NCI-H2029 treated with DMSO at 0.1 percent for 48 hours (cell line): ENCODE measurements at regions not wholly inside any gene's neighbourhood (a gene's known extent, or its start where the extent isn't known, plus 50 kb on each side); places are given as distances from the start of the nearest gene placed in this dataset.

ENCODE experiments used
- DNase-seq: peaks from one replicate; lab custom pipeline; 2025; lab: John Stamatoyannopoulos, UW

DNA sequence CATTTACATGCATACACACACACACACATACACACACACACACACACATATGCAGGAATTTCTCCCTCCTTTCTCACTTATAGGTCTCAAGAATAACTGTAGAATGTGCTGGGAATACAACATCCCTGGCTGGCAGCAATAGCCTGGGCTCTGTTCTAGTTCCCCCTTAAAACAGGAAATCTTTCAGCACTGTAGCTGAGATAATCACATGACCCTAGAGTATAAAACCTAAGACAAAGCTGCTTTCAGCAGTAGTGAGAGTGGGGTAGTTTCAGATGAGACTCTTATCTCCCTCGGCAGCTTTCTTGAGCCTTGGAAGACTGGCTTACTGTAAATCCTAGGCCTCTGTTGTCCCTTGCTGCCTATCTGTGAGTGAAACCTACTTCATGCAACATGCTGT, 137.4 kb upstream of the AKR1E2 start:
- no peak for DNase-seq

DNA sequence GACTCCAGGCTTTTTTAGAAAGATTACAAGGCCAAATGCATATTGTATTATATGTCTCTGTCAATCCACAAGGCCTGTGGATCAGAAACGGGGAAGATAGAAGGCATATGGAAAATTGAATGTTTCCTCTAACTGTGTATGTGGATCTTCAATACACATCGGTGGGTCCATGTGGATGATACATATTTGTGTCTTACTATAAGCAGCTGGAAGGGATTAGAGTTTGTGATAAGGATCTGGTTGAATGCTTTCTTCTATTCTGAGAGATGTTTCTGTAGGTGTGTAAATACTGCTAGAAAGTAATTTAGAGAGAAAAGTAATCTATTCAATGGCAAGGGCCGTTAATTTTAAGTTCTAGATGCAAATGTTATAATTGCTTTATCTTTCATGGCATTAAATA, 137.8 kb upstream of the AKR1E2 start:
- no peak for DNase-seq

DNA sequence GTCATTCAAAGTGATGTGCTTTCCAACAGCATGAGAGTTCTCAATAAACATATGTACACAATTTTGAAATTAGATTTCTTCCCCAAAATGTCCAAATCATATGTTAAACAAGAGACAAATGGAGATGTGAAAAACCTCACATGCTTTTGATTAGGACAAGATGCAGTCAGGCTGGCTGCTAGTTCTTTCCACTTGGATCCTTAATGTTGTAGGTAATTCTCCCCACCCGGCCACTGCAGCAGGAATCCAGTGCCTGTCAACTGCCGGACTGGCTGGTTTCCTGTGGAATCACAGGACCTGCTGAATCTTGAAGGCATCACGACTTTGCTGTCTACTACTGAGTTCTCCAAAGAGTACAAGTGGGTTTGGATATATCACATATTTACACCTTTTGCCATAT, 138.6 kb upstream of the AKR1E2 start:
- DNase-seq: no peak

DNA sequence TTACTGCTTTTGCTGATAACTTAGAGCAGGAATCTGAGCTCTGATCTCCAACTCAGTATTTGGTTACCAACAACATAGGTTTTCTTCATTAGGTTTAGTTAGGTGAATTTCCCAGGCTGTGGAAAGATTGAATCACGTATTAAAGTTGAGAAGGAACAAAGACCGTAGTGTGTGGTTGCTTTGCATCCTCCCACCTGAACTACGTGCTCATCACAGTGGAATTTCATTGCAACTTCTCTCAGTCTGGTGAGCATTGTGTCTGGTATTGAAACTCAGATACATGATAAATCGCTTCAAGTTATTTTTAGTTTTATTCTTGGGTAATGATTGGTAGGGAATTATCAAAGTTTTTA, 139.4 kb upstream of the AKR1E2 start:
- DNase-seq: no peak

DNA sequence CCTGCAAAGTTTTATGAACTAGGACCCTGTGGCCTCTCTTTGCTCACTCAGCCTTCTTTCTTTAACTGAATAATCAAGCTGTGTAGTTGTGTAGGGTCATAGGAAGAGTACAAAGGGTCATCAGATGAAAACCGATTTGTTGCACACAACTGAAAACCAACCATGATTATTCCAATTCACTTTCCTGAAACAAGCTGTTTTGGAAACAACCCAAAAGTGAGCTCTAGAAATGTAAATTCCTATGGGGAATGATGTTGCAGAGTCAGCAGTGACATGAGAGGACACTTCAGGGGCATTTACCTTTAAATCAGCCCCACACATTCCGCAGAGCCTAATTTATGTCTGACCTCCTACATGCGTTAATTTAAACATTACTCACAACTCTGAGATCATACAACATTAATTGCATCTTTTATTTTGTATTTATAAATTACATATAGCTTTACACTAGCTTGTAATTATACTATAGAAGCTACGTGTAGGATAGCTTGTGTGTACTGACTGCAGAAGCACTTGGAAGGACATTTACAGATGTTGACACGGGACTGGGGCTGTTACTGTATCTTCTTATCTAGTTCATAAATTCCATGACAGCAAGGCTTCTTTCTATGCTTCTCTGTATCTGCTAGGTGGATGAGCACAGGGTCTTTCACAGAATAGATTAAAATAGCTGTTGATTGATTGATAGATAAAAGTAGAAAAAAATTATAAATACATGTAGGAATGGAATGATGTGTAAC, 139.9 kb upstream of the AKR1E2 start:
- no peak for DNase-seq

DNA sequence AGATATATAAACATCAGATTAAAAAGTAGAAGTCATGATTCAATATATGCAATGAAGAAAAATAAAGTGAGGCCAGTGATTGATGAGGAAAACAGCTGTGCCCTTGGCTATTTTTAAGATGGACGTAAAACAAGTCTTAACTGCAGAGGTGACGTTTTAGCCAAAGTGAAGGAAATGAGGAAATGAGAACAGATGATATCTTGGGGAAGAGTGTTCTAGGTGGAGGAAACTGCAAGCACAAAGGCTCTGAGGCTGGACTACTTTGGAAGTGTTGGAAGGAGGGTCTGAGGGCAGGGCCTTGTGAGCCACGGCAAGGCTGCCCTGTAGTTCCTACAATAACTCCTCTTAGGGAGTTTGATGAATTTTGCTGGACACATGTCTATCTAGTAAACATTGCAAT, 140.5 kb upstream of the AKR1E2 start:
- DNase-seq: no peak

DNA sequence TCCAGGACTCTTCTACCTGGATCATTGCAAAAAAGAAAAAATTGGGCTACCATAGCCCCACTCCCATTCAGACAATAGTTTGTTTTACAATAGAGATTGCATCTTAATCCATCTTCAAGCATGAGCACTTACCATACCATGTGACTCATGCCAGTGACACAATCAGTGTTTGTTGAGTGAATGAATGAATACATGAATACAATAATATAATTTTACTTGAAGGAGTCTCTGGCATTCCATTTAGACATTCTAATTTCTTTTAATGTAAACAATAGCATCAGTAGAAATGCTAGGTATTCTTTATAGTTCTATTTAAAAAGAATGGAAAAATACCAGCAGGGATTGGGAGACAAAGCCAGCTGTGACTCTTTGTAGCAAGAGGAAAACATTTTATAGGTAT, 141.6 kb upstream of the AKR1E2 start:
- no peak for DNase-seq

DNA sequence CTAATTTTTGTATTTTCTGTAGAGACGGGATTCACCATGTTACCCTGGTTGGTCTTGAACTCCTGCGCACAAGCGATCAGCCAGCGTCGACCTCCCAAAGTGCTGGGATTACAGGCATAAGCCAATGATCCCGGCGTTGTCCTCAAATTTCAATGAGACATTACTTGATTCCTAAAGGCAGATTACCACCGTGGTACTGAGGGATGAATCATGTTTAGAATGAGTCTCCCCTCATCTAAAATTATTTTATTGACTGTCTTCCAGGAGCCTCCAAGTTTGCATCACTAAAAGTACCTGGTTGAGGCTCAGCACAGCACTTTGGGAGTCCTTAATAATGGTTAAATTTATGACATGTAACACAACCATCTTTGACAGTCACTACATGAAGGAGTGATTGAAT, 142.2 kb upstream of the AKR1E2 start:
- DNase-seq: no peak

DNA sequence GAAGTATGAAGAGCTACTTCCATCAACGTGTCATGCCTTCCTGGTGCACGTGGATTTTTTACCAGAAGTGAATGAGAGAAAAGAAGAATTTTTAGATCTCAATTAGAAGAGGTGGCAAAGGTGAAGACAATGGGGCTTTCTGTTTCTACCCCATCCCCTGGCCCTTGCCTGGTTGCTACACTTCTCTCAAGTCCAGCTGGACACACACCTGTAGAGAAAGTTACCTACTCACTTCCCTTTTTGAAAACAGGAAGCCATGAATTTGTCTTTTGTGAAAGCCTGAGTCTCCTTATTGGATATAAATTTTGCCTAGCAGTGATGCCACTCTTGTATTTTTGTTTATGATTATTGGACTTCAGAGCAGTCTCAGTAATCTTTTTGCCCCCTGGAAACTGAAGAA, 142.9 kb upstream of the AKR1E2 start:
- no peak for DNase-seq

DNA sequence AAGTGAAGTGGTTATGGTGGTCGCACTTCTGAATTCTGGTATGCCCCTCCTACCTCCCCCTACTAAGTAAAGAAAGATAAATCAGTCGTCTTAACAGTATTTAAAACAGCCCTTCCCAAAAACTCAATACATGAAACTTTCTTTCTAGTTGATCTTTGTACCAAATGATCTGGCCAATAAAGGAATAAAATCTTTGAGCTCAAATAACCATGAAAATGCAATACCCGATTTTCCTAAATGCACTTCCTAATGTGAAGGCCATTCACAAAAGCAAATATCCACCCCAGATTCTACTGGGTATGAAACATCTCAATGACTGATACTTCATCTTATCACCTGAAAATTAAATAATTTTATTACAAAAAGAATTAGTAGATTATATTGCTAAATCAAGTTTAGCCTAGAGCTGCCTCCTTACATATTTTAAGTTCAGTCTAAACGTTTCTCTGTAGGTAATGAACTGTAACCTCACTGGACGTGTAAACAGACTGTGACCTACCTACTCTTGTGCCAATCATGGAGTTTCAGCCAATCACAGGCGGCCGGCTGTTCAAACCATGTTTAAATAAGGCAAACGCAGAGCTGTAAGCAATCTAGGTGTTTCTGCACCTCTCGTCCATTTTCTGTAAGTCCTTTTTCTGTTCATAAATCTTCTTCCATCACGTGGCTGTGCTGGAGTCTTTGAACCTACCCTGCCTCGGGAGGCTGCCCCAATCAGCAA, 146.9 kb upstream of the AKR1E2 start:
- DNase-seq: no peak

DNA sequence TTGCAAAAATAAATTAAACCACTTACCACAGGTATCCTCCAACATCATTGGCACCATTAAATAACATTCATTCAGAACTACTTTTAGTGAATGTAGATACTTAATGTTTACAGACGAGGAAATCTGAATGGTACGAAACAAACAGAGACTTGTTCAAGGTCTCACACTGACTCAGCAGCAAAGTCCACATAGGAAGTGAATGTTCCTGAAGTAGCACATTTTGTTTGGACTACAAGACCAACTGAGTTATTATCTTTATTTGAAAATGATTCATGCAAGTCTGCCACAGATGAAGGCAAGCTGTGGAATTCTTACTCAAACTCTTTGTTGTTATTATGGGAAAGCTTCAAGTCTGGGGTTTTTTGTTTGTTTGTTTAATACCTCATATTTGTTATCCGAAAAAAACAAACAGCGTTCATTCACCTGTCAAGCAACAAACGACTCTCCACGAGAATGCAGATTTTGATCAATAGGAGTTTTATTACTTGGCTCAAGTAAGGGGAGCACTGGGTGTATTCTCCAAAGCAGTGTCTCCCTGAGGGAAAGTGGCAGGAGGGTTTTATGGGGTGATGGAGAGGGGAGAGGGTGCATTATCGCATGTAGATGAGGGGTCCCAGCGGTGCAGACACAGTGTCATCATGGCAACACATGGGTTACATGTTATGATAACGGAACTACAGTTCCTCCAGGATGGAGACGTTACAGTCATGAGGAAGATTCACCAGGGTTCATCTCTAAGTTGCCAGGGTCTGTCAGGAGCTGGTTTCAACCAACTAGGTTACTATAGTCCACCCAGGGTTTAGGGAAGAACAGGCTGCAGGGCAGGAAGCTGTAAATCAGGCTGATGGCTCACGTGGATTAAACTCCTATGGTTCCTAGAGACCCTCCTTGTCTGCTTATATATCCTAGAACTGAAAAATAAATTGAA, 147.7 kb upstream of the AKR1E2 start:
- no peak for DNase-seq

DNA sequence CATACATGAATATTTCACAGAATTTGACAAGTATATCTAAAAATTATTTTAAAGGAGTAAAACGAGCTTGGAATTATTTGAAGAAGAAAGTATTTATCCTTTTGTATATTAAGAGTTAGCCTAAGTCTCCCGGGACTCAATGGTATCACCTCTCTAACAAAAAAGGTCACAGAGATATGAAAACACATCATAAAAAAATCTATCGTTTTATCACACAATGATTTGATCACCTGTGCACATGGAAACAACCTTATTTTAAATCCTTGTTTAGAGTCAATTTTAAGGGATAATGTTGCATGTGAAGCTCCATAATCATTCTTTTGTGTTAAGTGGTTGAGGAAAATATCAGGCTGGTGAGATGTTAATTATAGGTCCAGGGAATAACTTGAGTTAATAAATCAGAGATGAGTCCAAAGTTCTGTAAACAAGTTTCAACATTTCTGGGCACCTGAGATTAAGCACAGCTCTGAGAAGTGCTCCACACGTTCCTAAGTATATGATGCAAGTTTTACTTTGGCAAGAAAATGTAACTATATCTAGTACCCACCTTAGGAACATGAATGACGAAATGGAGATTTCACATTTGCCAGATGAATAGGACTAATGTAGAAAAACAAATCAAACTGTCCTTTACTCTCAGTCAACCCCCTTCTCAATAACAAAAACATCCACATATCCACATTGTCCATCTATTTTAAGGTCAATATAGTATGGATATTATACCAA, 148.5 kb upstream of the AKR1E2 start:
- no peak for DNase-seq

DNA sequence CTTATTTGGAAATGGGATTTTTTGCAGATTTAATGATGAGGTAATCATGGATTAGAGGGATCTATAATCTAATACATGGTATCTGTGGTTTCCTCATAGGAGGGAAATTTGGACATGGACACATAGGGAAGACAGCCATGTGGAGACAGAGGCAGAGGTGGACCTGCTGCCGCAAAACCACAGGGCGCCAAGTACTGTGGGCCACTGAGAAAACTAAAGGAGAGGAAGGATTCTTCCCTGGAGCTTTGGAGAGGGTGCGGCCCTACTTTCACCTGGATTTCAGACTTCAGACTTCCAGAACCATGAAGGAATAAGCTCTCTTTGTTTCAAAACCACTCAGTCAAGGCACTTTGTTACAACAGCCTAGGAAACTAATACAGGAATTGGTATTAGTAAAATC, 149.4 kb upstream of the AKR1E2 start:
- no peak for DNase-seq

DNA sequence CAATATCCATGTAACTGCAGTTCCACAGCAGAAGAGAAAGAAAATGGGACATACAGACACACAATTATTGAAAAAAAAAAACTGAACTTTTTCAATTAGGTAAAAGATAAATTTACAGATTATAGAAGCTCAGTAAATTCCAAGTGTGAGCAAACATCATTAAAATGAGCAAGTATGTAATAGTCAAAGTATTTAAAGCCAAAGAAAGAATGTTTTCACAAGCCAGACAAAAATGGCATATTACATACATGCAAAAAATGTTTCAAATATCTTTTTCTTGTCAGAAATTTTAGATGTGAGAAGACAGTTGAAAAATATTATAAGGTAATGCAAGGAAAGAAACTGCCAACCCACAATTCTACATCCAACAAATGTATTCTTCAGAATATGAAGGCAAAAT, 150.2 kb upstream of the AKR1E2 start:
- DNase-seq: no peak

DNA sequence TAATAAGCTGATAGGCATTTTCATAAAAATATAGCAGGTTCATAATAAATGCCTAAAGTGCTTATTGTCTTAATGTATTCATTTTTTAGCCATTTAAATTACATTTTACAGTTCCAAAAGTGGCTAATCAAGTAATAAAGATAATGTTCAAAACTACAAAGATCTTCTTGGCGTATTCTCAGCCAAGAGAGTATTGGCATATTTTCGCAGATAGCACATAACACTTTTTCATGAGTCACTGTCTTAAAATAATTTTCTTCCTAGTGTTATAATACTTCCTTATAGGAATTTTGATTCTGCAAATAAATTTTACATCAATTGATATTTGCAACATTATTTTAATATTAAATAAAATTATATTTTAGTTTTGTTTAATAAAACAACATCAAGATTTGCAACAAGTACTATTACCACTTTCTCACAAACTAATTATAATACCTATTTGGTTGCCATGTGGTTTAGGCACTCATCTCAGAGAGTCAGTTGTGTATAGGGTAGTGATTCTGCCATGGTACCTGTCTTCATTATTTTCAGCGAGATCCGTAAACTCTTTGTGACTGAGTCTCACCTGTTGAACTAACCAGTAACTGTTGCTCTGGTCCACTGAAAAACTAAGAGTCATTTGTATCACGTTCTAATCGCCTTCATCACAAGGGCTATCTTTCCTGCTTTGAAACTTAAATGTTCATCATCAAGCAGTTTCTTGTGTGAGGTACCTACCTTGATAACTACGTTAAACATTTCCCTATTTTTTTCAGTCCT, 152.5 kb upstream of the AKR1E2 start:
- DNase-seq: no peak

DNA sequence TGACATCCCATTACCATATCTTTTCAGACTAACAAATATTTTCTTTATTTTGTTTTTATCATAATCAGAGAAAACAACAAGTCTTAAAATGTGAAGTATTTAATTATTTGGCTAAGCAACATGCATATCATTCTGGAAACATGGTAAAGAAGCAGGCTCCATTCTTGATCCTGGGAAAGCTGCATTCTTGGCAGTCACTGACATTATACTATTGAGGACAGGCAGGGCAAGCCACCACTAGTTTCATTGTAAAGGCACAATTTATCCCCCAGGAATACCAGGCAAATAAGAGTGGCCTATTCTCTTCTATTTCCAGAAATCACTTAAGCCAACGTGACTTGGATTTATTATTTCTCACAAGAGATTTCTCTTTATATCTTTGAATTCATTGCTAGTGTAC, 153.8 kb upstream of the AKR1E2 start:
- no peak for DNase-seq

DNA sequence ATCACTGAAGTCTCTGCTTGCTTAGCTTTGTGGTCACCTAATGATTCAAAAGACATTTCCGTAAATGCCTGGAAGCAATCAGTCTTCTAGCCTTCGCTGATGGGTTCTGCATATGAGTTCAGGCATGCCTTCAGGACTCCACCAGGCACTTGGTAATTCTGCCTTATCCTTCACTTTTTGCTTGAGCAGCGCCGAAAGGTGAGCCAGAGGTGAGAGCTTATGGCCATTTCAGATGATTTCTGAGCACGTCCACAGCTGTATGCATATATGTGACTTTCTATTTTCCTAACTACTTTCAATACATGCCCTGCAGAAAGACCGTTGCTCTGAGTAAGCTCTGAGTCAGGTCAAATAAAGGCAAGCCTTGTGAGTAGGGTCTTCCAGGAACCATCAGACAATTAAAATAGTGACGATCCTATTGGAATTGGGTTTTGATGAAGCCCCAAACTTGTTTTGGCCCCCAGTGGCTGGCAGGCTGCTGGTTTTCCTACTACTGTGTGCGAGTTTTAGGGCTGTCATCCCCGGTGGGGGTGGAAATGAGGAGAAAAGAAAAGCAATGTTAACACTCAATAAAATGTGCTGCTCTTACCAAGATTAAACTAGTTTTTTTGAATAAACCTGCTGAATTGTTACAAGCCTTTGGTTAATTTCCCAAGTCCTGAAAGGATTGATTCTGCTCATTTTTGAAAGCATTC, 154.4 kb upstream of the AKR1E2 start:
- no peak for DNase-seq

DNA sequence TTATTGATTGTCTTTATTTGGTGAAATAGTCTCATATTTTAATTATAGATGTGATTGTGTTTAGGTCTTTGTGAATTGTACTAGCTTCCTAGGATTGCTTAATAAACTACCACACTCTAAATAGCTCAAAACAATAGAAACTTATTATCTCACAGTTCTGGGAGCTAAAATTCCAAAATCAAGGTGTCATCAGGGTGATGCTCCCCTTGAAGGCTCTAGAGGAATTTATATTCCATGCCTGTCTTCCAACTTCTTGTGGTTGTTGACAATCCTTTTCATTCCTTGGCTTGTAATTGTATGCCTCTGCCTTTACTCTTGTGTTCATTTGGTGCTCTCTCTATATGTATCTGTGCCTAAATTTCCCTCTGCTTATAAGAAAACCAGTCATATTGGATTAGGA, 155.3 kb upstream of the AKR1E2 start:
- DNase-seq: no peak

DNA sequence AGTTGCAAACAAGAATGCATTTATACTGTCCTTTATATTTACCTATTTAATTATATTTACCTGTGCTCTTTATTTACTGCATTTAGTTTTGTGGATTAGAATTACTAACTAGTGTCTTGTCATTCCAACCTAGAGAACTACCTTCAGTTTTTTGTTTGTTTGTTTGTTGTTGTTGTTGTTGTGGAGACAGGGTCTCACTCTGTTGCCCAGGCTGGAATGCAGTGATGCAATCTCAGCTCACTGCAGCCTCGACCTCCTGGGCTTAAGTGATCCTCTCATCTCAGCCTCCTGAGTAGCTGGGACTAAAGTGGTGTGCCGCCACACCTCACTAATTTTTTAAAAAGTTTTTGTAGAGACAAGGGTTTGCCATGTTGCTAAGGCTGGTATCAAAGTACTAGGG, 156.4 kb upstream of the AKR1E2 start:
- no peak for DNase-seq

DNA sequence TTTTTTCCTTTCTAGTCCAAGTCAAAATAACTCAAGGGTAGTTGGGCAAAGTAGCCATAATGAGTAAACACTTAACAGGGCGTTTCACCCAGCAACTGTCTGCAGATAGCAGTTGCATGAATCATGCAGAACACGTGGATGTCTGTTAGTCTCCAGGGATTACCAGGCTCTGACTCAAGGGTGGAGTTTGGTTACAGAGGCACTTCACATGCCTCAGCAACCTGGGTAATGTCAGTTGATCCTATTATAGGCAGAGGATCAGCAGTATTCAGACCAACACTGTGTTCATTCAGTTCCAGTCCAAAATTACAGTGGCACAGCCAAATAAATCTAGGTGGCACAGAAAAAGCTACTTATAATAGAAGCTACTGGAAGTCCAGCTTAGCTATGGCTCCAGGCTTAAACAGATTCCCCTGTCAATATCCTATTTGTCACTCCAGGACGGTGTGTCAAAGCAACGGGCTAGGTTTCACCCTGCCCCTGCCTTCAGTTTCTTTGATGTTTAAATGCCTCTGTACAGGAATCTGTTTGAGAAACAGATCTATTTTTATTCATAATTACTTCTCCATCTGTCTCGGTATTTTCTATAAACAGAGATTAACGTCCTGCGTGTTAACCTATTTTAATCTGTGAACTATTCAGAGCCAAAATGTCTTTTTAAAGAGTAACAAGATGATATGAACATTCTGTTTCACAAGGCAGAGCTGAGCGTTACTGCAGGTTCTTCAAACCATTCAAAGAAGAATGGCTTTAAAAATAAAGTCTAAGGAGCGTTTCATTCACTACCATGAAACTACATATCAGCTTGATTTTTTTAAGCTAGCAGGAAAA, 162.6 kb upstream of the AKR1E2 start:
- peak; percentile 60 for DNase-seq
